GM12878 (cell line): ENCODE measurements at regions not wholly inside any gene's neighbourhood (a gene's known extent, or its start where the extent isn't known, plus 50 kb on each side); places are given as distances from the start of the nearest gene placed in this dataset.

ENCODE experiments used
- ATAC-seq: fragments of 200-7000 bp; cut with Tn5 transposase; 3 replicates; pipeline ENCODE4 v1.9.1; 2020; ENCODE audit warnings: mild to moderate bottlenecking, moderate library complexity
- BruUV-seq: library from RNA; stranded (reverse); fragments of 400-500 nt; replicated peaks from 2 replicates; lab custom pipeline; 2021; lab: Mats Ljungman, UMichigan
- CTCF ChIA-PET: fragments of 300-600 bp; sonication (Branson Sonifier 250); formaldehyde crosslinking; extraction: SDS; loops from one replicate; lab custom pipeline; 2021; ENCODE audit warnings: inconsistent platforms; lab: Yijun Ruan, JAX
- POLR2A ChIA-PET: fragments of 350-600 bp; formaldehyde crosslinking; extraction: SDS; loops from one replicate; lab custom pipeline; 2021; ENCODE audit warnings: inconsistent platforms; lab: Charles Lee
- RAD21 ChIA-PET: fragments of 300-600 bp; sonication (Branson Sonifier 250); formaldehyde crosslinking; loops from one replicate; lab custom pipeline; 2023; ENCODE audit warnings: antibody characterized with exemption; ENCODE audit not compliant: unreplicated experiment; lab: Charles Lee
- SMC1A ChIA-PET: fragments of 300-600 bp; sonication (Branson Sonifier 250); formaldehyde crosslinking; loops from one replicate; lab custom pipeline; 2023; ENCODE audit not compliant: unreplicated experiment, uncharacterized antibody; lab: Charles Lee
- DNase-seq: peaks from one replicate; pipeline ENCODE4 v3.0.0-alpha.2; 2011; ENCODE audit warnings: low read depth, low spot score
- FAIRE-seq: peaks from 3 replicates; lab custom pipeline; 2011; peaks lifted over from hg19 to GRCh38; lab: Jason Lieb, UNC
- H2AFZ ChIP-seq: 2 replicates; pipeline ENCODE4 v1.6.0; 2011; ENCODE audit warnings: low read depth, low read length, control low read depth; ENCODE audit not compliant: control insufficient read depth
- H3K27ac ChIP-seq: 2 replicates; pipeline ENCODE4 v1.5.1; 2011; ENCODE audit warnings: control low read depth; ENCODE audit not compliant: control insufficient read depth, insufficient read depth
- H3K27me3 ChIP-seq, 2 experiments: replicated peaks in 1 of 2; 2 replicates each; pipeline versions ENCODE4 v1.6.0 to v1.6.1; 2011; ENCODE audit warnings: low read length in 1 of 2; ENCODE audit not compliant: control insufficient read depth in 2 of 2, insufficient read depth in 2 of 2
- H3K36me3 ChIP-seq, 2 experiments: 2 replicates each; pipeline ENCODE4 v1.5.1; 2011; ENCODE audit warnings: low read length in 1 of 2; ENCODE audit not compliant: control insufficient read depth in 2 of 2, insufficient read depth in 2 of 2
- H3K4me1 ChIP-seq: 2 replicates; pipeline ENCODE4 v1.6.1; 2011; ENCODE audit warnings: mild to moderate bottlenecking, low read length, moderate library complexity, mixed read lengths; ENCODE audit not compliant: control insufficient read depth, insufficient read depth
- H3K4me2 ChIP-seq: 2 replicates; pipeline ENCODE4 v1.6.0; 2011; ENCODE audit warnings: control low read depth; ENCODE audit not compliant: control insufficient read depth, insufficient read depth
- H3K4me3 ChIP-seq: fragments of 200-600 bp; sonication (generic); 2 replicates; pipeline ENCODE4 v1.5.1; 2016
- H3K79me2 ChIP-seq: 2 replicates; pipeline ENCODE4 v1.6.0; 2011; ENCODE audit warnings: low read length; ENCODE audit not compliant: control insufficient read depth, insufficient read depth
- H3K9ac ChIP-seq: 2 replicates; pipeline ENCODE4 v1.8.0; 2011; ENCODE audit warnings: low read length, control low read depth, mixed read lengths; ENCODE audit not compliant: control insufficient read depth, insufficient read depth
- H3K9me3 ChIP-seq: replicated peaks from 3 replicates; pipeline ENCODE4 v1.5.1; 2011; ENCODE audit warnings: mild to moderate bottlenecking, low read length; ENCODE audit not compliant: control insufficient read depth, insufficient read depth
- H4K20me1 ChIP-seq: 2 replicates; pipeline ENCODE4 v1.6.0; 2011; ENCODE audit not compliant: control insufficient read depth, insufficient read depth
- CREM ChIP-seq: IDR thresholded peaks from 2 replicates; pipeline ENCODE4 v1.6.1; 2014; ENCODE audit warnings: antibody characterized with exemption, low read depth
- GABPA ChIP-seq: IDR thresholded peaks from 2 replicates; pipeline ENCODE4 v1.6.1; 2014; ENCODE audit warnings: antibody characterized with exemption, low read depth, mild to moderate bottlenecking, inconsistent platforms
- JUNB ChIP-seq: IDR thresholded peaks from 2 replicates; pipeline ENCODE4 v1.6.1; 2016; ENCODE audit warnings: antibody characterized with exemption, mild to moderate bottlenecking
- KLF5 ChIP-seq: fragments of 450-650 bp; IDR thresholded peaks from 2 replicates; pipeline ENCODE4 v1.6.1; 2014; ENCODE audit warnings: mild to moderate bottlenecking; ENCODE audit not compliant: partially characterized antibody
- LARP7 ChIP-seq: fragments of 450-650 bp; IDR thresholded peaks from 2 replicates; pipeline ENCODE4 v1.6.1; 2017; ENCODE audit warnings: mild to moderate bottlenecking
- MEF2A ChIP-seq: IDR thresholded peaks from 2 replicates; pipeline ENCODE4 v1.6.1; 2011; ENCODE audit warnings: low read depth, mild to moderate bottlenecking, low read length, moderate library complexity; ENCODE audit not compliant: insufficient read depth
- MTA2 ChIP-seq: fragments of 450-650 bp; IDR thresholded peaks from 2 replicates; pipeline ENCODE4 v1.6.1; 2016; ENCODE audit warnings: low read depth, mild to moderate bottlenecking, moderate library complexity
- MXI1 ChIP-seq: fragments of 150-350 bp; IDR thresholded peaks from 2 replicates; pipeline ENCODE4 v1.6.1; 2011; ENCODE audit warnings: low read depth, mild to moderate bottlenecking, inconsistent platforms, low read length, improper control_type of control experiment
- NR2C1 ChIP-seq: fragments of 450-650 bp; IDR thresholded peaks from 2 replicates; pipeline ENCODE4 v1.6.1; 2017; ENCODE audit warnings: antibody characterized with exemption, mild to moderate bottlenecking, moderate library complexity
- PKNOX1 ChIP-seq: fragments of 450-650 bp; IDR thresholded peaks from 2 replicates; pipeline ENCODE4 v1.6.1; 2016; ENCODE audit warnings: mild to moderate bottlenecking
- RAD21 ChIP-seq: IDR thresholded peaks from 2 replicates; pipeline ENCODE4 v1.6.1; 2011; ENCODE audit warnings: mild to moderate bottlenecking, low read depth, low read length, moderate library complexity; ENCODE audit not compliant: insufficient read depth
- RB1 ChIP-seq: fragments of 450-650 bp; formaldehyde crosslinking; IDR thresholded peaks from 2 replicates; pipeline ENCODE4 v1.6.1; 2017; ENCODE audit warnings: mild to moderate bottlenecking, borderline replicate concordance
- SMAD5 ChIP-seq: IDR thresholded peaks from 2 replicates; pipeline ENCODE4 v1.6.1; 2016; ENCODE audit warnings: antibody characterized with exemption, low read depth
- TCF7 ChIP-seq: IDR thresholded peaks from 2 replicates; pipeline ENCODE4 v1.6.1; 2014; ENCODE audit warnings: antibody characterized with exemption, borderline replicate concordance
- USF1 ChIP-seq: IDR thresholded peaks from 2 replicates; pipeline ENCODE4 v1.6.1; 2011; ENCODE audit warnings: borderline replicate concordance, low read depth, mild to moderate bottlenecking, moderate library complexity, mixed read lengths, low read length; ENCODE audit not compliant: insufficient read depth; ENCODE audit errors: extremely low read length
- USF2 ChIP-seq: IDR thresholded peaks from 2 replicates; pipeline ENCODE4 v1.6.1; 2011; ENCODE audit warnings: low read depth, low read length, improper control_type of control experiment, borderline replicate concordance
- WRNIP1 ChIP-seq: IDR thresholded peaks from 2 replicates; pipeline ENCODE4 v1.6.1; 2011; ENCODE audit warnings: low read depth, low read length, improper control_type of control experiment, borderline replicate concordance
- ZBTB4 ChIP-seq: fragments of 450-650 bp; formaldehyde crosslinking; IDR thresholded peaks from 2 replicates; pipeline ENCODE4 v1.4.0; 2022; ENCODE audit warnings: mild to moderate bottlenecking, moderate library complexity
- WGBS: methylation state at CpG from one replicate; pipeline ENCODE4 v1.1.6; 2016; ENCODE audit warnings: low lambda C conversion rate; ENCODE audit not compliant: insufficient replicate concordance, insufficient coverage; ENCODE audit errors: missing lambda C conversion rate; 5-methylcytosine and 5-hydroxymethylcytosine counted together
- in situ Hi-C: fragments of 300-500 bp; cut with MboI; formaldehyde crosslinking; loops from 9 replicates; pipeline ENCODE4 v1.14.3; 2018; ENCODE audit warnings: mixed read lengths
- intact Hi-C: fragments of 100-400 bp; cut with micrococcal nuclease; formaldehyde crosslinking; loops from one replicate; pipeline ENCODE4 v1.14.2; 2022; ENCODE audit not compliant: unreplicated experiment

- FAIRE-seq, result no peak
- WGBS, result no CpG with 5 or more reads among the region's 8 CpGs
- Histone ChIP-seq H3K36me3 (no peaks in the 10 kb centered on the region), H3K4me2 (no peak overlapping the region), H3K79me2 (peaks cover 30% of the 10 kb centered on the region), H3K27me3 (no peaks in the 10 kb centered on the region), H3K9ac (no peak overlapping the region), H2AFZ (no peak overlapping the region), H3K4me1 (no peaks in the 10 kb centered on the region), H3K4me3 (no peak overlapping the region), H3K9me3 (no peaks in the 10 kb centered on the region), H3K27ac (no peak overlapping the region)
- DNase-seq, result no peak
- no peak for ATAC-seq
- POLR2A ChIA-PET, result no interaction called here
- RAD21 ChIA-PET, result no interaction called here
- BruUV-seq, result no TSS peak
- intact Hi-C loops, result no loop called here
- in situ Hi-C loops, result no loop called here
- SMC1A ChIA-PET, result no interaction called here
- CTCF ChIA-PET, result no interaction called here
- TF ChIP-seq GABPA (no peak), RB1 (no peak), PKNOX1 (no peak), LARP7 (no peak), TCF7 (no peak), RAD21 (no peak), CREM (no peak), NR2C1 (no peak), JUNB (no peak), WRNIP1 (no peak), MXI1 (no peak), USF2 (no peak), USF1 (no peak), MEF2A (no peak), ZBTB4 (CRISPR knock-in tag) (no peak), SMAD5 (no peak), MTA2 (no peak), KLF5 (no peak)
- TF ChIP-seq, all 136 proteins: peak for 0
- H4K20me1 ChIP-seq, result no peaks in the 10 kb centered on the region
Measured at GRCh38 chr14:105914738-105915385, 388.5 kb downstream of the TMEM121 start.
